Activated naive CD8-positive, alpha-beta T cell (primary cell): ENCODE measurements at regions not wholly inside any gene's neighbourhood (a gene's known extent, or its start where the extent isn't known, plus 50 kb on each side); places are given as distances from the start of the nearest gene placed in this dataset.

Source experiments
- H3K27ac Mint-ChIP-seq: one replicate; pipeline ENCODE4 v1.8.0; 2021; ENCODE audit warnings: mixed read lengths
- H3K27me3 Mint-ChIP-seq: one replicate; pipeline ENCODE4 v1.8.0; 2021; ENCODE audit warnings: mixed read lengths
- H3K36me3 Mint-ChIP-seq: one replicate; pipeline ENCODE4 v1.8.0; 2021; ENCODE audit warnings: mixed read lengths
- H3K4me1 Mint-ChIP-seq: one replicate; pipeline ENCODE4 v1.8.0; 2021; ENCODE audit warnings: low read depth, mixed read lengths
- H3K4me3 Mint-ChIP-seq: one replicate; pipeline ENCODE4 v1.8.0; 2021; ENCODE audit warnings: mild to moderate bottlenecking, mixed read lengths
- H3K9me3 Mint-ChIP-seq: one replicate; pipeline ENCODE4 v1.8.0; 2021; ENCODE audit warnings: low read depth, mixed read lengths

- no peak overlapping the region for H3K27ac Mint-ChIP-seq
- no peak overlapping the region for H3K4me3 Mint-ChIP-seq
- peaks cover 22% of the 10 kb centered on the region for H3K27me3 Mint-ChIP-seq
- no peaks in the 10 kb centered on the region for H3K4me1 Mint-ChIP-seq
- H3K9me3 Mint-ChIP-seq, result no peaks in the 10 kb centered on the region
- no peaks in the 10 kb centered on the region for H3K36me3 Mint-ChIP-seq
These were observed 489.5 kb downstream of the SH2D4B start for GRCh38 chr10:81027223-81027622.

DNA sequence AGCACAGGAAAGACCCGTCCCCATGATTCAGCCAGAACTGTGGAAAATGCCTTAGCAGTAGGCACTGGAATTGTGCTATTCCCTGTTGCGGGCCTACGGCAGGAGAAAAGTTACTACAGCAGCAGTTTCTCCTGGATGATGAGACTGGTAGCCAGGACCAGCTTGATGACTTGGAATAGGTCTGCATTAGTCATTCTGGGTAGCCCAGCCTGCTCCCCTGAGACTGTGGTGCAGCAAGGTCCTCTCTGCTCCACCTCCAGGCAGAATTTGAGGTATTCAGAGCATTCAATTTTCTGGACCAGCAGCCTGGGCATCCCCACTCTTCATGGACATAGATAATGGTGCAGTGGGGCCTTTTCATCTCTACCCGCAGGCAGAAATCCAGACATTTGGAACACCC is 490.0 kb downstream of the SH2D4B start:
- H3K9me3 Mint-ChIP-seq, result no peaks in the 10 kb centered on the region
- no peaks in the 10 kb centered on the region for H3K4me1 Mint-ChIP-seq
- no peak overlapping the region for H3K27ac Mint-ChIP-seq
- H3K36me3 Mint-ChIP-seq, result no peaks in the 10 kb centered on the region
- H3K4me3 Mint-ChIP-seq, result no peak overlapping the region
- H3K27me3 Mint-ChIP-seq, result peaks cover 21% of the 10 kb centered on the region

DNA sequence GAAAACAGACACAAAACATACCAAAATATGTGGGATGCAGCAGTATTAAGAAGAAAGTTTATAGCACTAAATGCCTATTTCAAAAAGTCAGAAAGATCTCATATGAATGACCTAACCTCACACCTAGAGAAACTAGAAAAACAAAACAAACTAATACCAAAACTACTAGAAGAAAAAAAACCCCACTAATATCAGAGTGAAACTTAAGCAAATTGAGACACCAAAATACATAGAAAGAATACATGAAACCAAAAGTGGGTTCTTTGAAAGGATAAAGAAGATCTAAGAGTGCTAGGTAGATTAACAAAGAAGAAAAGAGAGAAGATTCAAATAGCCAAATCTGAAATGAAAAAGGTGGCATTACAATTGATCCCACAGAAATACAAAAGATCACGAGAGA is 494.1 kb downstream of the SH2D4B start:
- Mint-ChIP-seq H3K36me3 (no peaks in the 10 kb centered on the region), H3K4me1 (no peaks in the 10 kb centered on the region), H3K27me3 (peaks cover 18% of the 10 kb centered on the region), H3K4me3 (no peak overlapping the region), H3K9me3 (no peaks in the 10 kb centered on the region), H3K27ac (no peak overlapping the region)

GRCh38 chr10:81034383-81034782 is 496.7 kb downstream of the SH2D4B start:
- no peak overlapping the region for H3K27ac Mint-ChIP-seq
- no peaks in the 10 kb centered on the region for H3K36me3 Mint-ChIP-seq
- H3K4me1 Mint-ChIP-seq, result no peaks in the 10 kb centered on the region
- H3K27me3 Mint-ChIP-seq, result peaks cover 13% of the 10 kb centered on the region
- no peaks in the 10 kb centered on the region for H3K9me3 Mint-ChIP-seq
- H3K4me3 Mint-ChIP-seq, result no peak overlapping the region

GRCh38 chr10:81036257-81036656 is 498.6 kb downstream of the SH2D4B start:
- Mint-ChIP-seq H3K9me3 (no peaks in the 10 kb centered on the region), H3K27me3 (peaks cover 5% of the 10 kb centered on the region), H3K4me1 (no peaks in the 10 kb centered on the region), H3K27ac (no peak overlapping the region), H3K4me3 (no peak overlapping the region), H3K36me3 (no peaks in the 10 kb centered on the region)

DNA sequence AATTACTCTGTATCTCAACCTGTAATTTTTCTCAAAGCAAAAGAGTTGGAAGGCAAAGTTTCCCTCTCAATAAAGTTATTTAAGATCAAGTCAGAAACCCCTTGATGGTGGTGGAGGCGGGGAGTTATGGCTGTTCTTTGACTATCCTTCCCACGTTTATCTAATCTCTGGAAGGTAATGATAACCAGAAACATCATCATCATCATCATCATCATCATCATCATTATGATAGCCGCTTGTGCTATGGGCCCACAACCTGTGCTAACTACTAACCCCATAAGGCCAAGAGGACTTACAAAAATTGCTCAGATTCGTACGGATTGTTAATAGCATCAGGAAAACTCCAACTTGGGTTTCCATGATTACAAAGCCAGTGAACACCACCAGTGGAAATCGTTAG is 502.3 kb downstream of the SH2D4B start:
- H3K27me3 Mint-ChIP-seq, result no peaks in the 10 kb centered on the region
- H3K4me3 Mint-ChIP-seq, result no peak overlapping the region

DNA sequence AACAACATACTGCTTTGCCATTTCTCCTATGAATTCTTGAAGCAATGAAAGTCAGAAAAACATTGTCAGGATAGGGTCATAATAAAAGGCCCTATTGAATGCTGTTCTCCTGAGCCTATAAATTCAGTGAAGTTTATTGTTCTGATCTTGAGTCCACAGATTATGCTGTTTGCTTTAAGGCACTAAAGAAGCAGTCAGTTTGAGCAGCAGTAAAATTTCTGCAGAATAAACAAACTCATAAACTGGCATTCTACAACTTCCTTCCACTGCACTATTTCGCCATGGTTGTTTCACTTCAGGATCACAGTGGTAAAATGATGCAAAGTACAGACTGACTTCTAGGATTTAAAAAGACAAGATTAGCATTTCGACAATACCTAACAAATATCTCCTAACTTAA is 503.2 kb downstream of the SH2D4B start:
- H3K9me3 Mint-ChIP-seq, result no peaks in the 10 kb centered on the region
- peaks cover 3% of the 10 kb centered on the region for H3K27me3 Mint-ChIP-seq
- H3K4me3 Mint-ChIP-seq, result no peak overlapping the region
- no peaks in the 10 kb centered on the region for H3K36me3 Mint-ChIP-seq
- no peaks in the 10 kb centered on the region for H3K4me1 Mint-ChIP-seq
- H3K27ac Mint-ChIP-seq, result no peak overlapping the region

More for the DNA sequence above, 502.3 kb downstream of the SH2D4B start:
- no peaks in the 10 kb centered on the region for H3K4me1 Mint-ChIP-seq
- no peak overlapping the region for H3K27ac Mint-ChIP-seq
- no peaks in the 10 kb centered on the region for H3K36me3 Mint-ChIP-seq
- no peaks in the 10 kb centered on the region for H3K9me3 Mint-ChIP-seq

DNA sequence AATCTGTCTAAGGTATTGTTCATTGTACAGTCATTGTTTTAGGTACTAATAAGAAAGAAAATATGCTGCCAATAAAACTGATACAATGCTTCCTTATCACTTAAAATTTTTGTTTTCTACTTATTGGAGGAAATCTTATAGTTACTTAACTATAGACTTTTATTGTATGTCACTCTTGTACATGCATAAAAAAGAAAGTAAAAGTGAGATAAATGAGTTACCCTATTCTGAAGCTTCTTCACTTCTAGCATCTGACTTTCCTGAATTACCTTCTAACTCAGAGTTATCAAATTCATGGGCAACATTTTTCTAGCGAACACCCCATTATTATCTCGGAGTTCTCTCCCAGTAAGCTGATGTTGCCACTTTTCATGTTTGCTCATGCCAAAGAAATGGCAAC is 504.9 kb downstream of the SH2D4B start:
- no peaks in the 10 kb centered on the region for H3K4me1 Mint-ChIP-seq
- no peak overlapping the region for H3K4me3 Mint-ChIP-seq
- H3K36me3 Mint-ChIP-seq, result no peaks in the 10 kb centered on the region
- no peaks in the 10 kb centered on the region for H3K9me3 Mint-ChIP-seq
- H3K27me3 Mint-ChIP-seq, result peaks cover 3% of the 10 kb centered on the region
- H3K27ac Mint-ChIP-seq, result no peak overlapping the region

- Mint-ChIP-seq H3K4me1 (no peaks in the 10 kb centered on the region), H3K9me3 (no peaks in the 10 kb centered on the region), H3K4me3 (no peak overlapping the region), H3K27ac (no peak overlapping the region), H3K36me3 (no peaks in the 10 kb centered on the region), H3K27me3 (peaks cover 6% of the 10 kb centered on the region)
These were observed 527.8 kb downstream of the SH2D4B start for GRCh38 chr10:81065474-81065873.

GRCh38 chr10:81068460-81068859 is 530.8 kb downstream of the SH2D4B start:
- Mint-ChIP-seq H3K4me3 (no peak overlapping the region), H3K4me1 (no peaks in the 10 kb centered on the region)

DNA sequence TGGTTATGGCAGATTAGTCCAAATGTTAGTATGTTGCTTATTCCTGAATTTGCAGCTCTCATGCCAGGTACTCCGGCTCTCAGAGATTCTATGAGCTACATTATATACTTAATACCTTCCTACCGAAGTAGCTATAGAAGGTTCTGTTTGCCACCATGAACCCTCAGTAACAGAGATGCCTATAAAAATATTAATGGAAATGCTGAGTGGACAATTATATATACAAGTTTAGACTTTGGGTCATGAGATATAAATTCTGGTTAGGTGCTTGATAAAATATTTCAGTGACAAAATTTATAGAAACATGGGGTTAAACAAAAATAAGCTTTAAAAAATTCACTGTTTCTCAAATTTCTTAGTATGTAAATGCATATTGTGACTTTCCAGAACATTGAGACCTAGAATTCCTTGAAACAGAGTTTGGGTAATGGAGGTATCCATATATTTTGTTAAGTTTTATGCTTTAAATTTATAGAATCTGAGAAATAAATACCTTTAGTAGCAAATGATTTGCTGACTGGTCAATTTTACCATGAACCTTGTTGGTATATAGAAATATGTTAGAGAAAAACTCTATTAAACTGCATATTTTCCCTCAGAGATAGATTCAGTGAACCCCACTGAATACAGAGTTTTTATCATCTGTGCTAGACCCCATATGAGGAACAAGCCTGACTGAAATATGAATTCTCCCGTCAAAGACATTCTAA is 533.5 kb downstream of the SH2D4B start:
- H3K9me3 Mint-ChIP-seq, result peaks cover 4% of the 10 kb centered on the region

More at GRCh38 chr10:81068460-81068859, 530.8 kb downstream of the SH2D4B start:
- Mint-ChIP-seq H3K27me3 (peaks cover 5% of the 10 kb centered on the region), H3K27ac (no peak overlapping the region), H3K9me3 (no peaks in the 10 kb centered on the region), H3K36me3 (no peaks in the 10 kb centered on the region)

GRCh38 chr10:81073155-81073554 is 535.5 kb downstream of the SH2D4B start:
- Mint-ChIP-seq H3K4me3 (no peak overlapping the region), H3K4me1 (no peaks in the 10 kb centered on the region), H3K9me3 (peaks cover 4% of the 10 kb centered on the region), H3K27me3 (no peaks in the 10 kb centered on the region), H3K27ac (no peak overlapping the region), H3K36me3 (no peaks in the 10 kb centered on the region)

More for the DNA sequence above, 533.5 kb downstream of the SH2D4B start:
- H3K4me1 Mint-ChIP-seq, result no peaks in the 10 kb centered on the region
- H3K27ac Mint-ChIP-seq, result no peak overlapping the region
- no peak overlapping the region for H3K4me3 Mint-ChIP-seq
- peaks cover 1% of the 10 kb centered on the region for H3K27me3 Mint-ChIP-seq
- no peaks in the 10 kb centered on the region for H3K36me3 Mint-ChIP-seq

DNA sequence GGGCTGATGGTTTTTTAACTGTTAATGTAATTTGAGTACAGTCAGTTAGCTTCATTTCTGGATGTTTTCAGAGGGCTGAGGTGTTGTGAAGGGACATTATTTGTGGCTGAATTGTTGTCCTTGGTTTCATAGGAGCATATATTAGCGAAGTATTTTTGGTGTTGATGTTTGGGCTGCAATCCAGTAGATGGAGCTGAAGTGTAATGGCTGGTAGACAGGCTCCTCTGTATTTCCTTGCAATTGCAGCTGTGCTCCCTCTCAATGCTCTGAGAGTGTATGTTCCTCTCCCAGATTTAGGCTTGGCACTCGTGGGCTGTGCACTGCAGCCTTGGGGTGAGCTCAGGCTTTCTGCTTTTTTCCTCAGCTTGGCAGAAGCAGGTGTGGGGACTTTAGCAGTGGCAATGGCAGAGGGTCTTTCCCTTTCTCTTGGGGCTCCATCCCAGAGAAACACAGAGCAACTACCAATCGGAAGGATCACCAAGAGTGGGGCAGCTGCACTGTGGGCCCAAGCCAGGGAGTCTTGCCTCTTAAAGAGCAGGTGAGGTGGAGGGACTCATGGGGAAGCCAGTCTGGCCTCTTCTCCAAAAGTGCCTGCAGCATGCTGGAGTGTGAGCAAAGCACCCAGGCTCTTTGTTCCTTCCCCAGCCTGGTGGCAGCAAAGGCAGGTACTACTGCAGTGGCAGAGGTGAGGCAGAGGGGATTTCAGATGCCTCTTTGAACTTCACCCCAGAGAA is 544.4 kb downstream of the SH2D4B start:
- Mint-ChIP-seq H3K4me3 (no peak overlapping the region), H3K4me1 (no peaks in the 10 kb centered on the region), H3K36me3 (no peaks in the 10 kb centered on the region), H3K9me3 (no peaks in the 10 kb centered on the region), H3K27me3 (no peaks in the 10 kb centered on the region), H3K27ac (no peak overlapping the region)

DNA sequence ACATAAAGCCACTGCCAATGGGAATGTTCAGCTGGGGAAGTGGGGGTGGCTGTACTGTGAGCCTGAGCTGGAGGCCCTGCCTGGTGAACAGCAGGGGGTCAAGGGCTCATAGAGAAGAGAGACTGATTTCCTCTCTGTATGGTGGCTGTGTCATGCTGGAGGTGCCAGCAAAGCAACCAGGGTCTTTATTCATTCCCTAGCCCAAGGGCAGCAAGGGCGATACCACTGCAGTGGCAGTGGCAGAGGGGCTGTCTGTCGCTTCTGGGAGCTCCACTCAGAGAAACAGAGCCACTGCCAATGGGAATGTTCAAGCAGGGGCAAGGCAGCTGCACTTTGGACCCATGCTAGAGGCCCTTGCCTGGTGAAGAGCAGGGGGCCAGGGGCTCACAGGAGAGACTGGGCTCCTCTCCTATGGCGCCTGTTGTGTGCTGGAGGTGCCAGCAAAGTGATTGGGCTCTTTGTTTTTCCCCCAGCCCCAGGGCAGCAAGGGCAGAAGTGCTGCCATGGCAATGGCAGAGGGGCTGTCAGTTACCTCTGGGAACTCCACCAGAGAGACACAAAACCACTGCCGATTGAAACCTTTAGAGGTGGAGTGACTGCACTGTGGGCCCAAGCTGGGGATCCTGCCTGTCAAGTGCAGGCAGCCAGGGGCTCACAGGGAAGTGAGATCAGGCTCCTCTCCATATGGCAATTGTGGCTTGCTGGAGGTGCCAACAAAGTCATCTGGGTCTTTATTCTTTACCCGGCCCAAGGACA is 545.1 kb downstream of the SH2D4B start:
- H3K27me3 Mint-ChIP-seq, result no peaks in the 10 kb centered on the region
- no peaks in the 10 kb centered on the region for H3K4me1 Mint-ChIP-seq
- H3K27ac Mint-ChIP-seq, result no peak overlapping the region
- H3K4me3 Mint-ChIP-seq, result no peak overlapping the region
- H3K36me3 Mint-ChIP-seq, result no peaks in the 10 kb centered on the region
- H3K9me3 Mint-ChIP-seq, result no peaks in the 10 kb centered on the region

DNA sequence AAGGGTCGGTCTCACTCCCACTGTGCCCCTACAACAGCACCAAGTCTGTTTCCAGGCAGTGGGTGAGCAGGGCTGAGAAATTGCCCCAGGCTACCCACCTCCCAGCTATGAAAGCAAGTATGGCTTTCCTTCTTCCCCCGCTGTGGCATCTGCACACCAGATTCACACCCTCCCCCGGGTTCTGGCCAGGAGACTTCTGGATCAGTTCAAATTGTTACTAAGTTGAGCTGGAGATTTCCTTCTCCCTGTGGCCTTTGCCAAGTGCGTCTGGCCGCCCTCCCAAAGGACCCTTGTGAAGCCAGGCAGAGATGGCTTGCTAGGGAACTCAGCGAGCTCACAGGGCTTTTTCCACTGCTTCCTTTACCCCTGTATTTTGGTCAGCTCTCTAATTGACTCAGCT is 555.4 kb downstream of the SH2D4B start:
- Mint-ChIP-seq H3K4me3 (no peak overlapping the region), H3K9me3 (peaks cover 3% of the 10 kb centered on the region), H3K4me1 (no peaks in the 10 kb centered on the region), H3K27ac (no peak overlapping the region), H3K36me3 (no peaks in the 10 kb centered on the region), H3K27me3 (peaks cover 10% of the 10 kb centered on the region)
